Ishikawa (cell line): ENCODE measurements at regions not wholly inside any gene's neighbourhood (a gene's known extent, or its start where the extent isn't known, plus 50 kb on each side); places are given as distances from the start of the nearest gene placed in this dataset.

Experiments used
- EP300 ChIP-seq: IDR thresholded peaks from 2 replicates; pipeline ENCODE4 v1.6.1; 2012; ENCODE audit warnings: borderline replicate concordance
- TCF12 ChIP-seq: IDR thresholded peaks from 2 replicates; pipeline ENCODE4 v1.6.1; 2012; ENCODE audit warnings: low read depth
- TF ChIP-seq, protein P1 (sequence below): IDR thresholded peaks from 2 replicates; pipeline ENCODE4 v1.6.1; 2012

DNA sequence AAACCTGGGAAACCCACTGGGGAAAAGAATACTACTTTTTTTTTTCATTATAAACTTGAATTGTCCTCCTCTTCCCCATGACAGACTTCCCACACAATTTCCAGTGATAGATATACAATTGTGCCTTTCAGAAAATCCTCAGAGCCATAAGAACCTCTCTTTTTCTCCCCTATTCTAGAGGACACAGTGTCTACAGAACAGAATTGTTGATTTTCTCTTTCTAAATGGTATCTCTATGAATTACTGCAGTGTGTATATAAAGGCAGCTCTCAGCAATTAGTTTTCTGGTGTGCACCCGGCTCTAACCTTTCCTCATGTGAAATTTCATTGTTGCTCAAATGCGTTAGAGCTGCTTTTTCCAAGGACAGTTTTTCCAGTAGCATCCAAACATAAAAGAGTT lies 430.1 kb downstream of the TUSC7 start:
- TF ChIP-seq, protein P1, sequence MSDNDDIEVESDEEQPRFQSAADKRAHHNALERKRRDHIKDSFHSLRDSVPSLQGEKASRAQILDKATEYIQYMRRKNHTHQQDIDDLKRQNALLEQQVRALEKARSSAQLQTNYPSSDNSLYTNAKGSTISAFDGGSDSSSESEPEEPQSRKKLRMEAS: no peak
- no peak for TF ChIP-seq TCF12
- TF ChIP-seq EP300: no peak
